T-cell (primary cell): ENCODE measurements at regions not wholly inside any gene's neighbourhood (a gene's known extent, or its start where the extent isn't known, plus 50 kb on each side); places are given as distances from the start of the nearest gene placed in this dataset.

Experiments used
- ATAC-seq, 4 experiments: fragments of 200-7000 bp in 3 of 4; fragments of 150-1000 bp in 1 of 4; cut with Tn5 transposase; replicated peaks in 1 of 4; 1 replicate in 3 of 4; 2 replicates in 1 of 4; pipeline ENCODE4 v1.10.0; 2021; ENCODE audit warnings: moderate library complexity in 3 of 4, mild to moderate bottlenecking in 2 of 4, moderate number of reproducible peaks in 1 of 4
- CTCF ChIA-PET, 2 donors: fragments of 300-600 bp; sonication (Branson Sonifier 250); formaldehyde crosslinking; loops; one replicate each; lab custom pipeline; 2022; ENCODE audit warnings: antibody characterized with exemption in 2 of 2; lab: Charles Lee
- POLR2A ChIA-PET, 2 donors: fragments of 300-600 bp; sonication (Branson Sonifier 250); formaldehyde crosslinking; loops; one replicate each; lab custom pipeline; 2022; ENCODE audit warnings: antibody characterized with exemption in 2 of 2; lab: Charles Lee
- DNase-seq, 35 experiments: peaks; one replicate each; pipeline versions ENCODE4 v3.0.0 to v3.0.0-alpha.2; 2013 to 2023
- H3K27ac ChIP-seq: one replicate; pipeline ENCODE4 v1.5.1; 2013; ENCODE audit warnings: low read length
- H3K27me3 ChIP-seq, 2 experiments: replicated peaks in 1 of 2; 1 replicate in 1 of 2; 2 replicates in 1 of 2; pipeline versions ENCODE4 v1.6.1 to v1.7.0; 2013; ENCODE audit warnings: low read length in 1 of 2, mixed read lengths in 1 of 2; ENCODE audit not compliant: control insufficient read depth in 2 of 2, insufficient read depth in 2 of 2; ENCODE audit errors: extremely low read depth in 1 of 2
- H3K36me3 ChIP-seq, 2 donors: 1 replicate in 1 of 2; 2 replicates in 1 of 2; pipeline versions ENCODE4 v1.6.1 to v1.7.0; 2013; ENCODE audit warnings: low read length in 1 of 2; ENCODE audit not compliant: control insufficient read depth in 2 of 2, insufficient read depth in 1 of 2; ENCODE audit errors: extremely low read depth in 1 of 2
- H3K4me1 ChIP-seq, 2 experiments: 1 replicate in 1 of 2; 2 replicates in 1 of 2; pipeline versions ENCODE4 v1.6.1 to v1.7.0; 2013; ENCODE audit warnings: low read length in 2 of 2, mixed read lengths in 1 of 2; ENCODE audit not compliant: insufficient read depth in 2 of 2, control insufficient read depth in 1 of 2; ENCODE audit errors: extremely low read depth in 1 of 2
- H3K4me3 ChIP-seq, 2 donors: 1 replicate in 1 of 2; 2 replicates in 1 of 2; pipeline versions ENCODE4 v1.5.1 to v1.7.0; 2013; ENCODE audit warnings: mild to moderate bottlenecking in 2 of 2, low read length in 1 of 2, moderate library complexity in 1 of 2; ENCODE audit not compliant: control insufficient read depth in 1 of 2; ENCODE audit errors: extremely low read depth in 1 of 2
- H3K9me3 ChIP-seq: 2 replicates; pipeline ENCODE4 v1.7.0; 2013
- H3K27ac Mint-ChIP-seq, 2 donors: one replicate each; pipeline ENCODE4 v1.8.0; 2020 to 2021; ENCODE audit warnings: mild to moderate bottlenecking in 2 of 2, mixed read lengths in 2 of 2
- H3K27me3 Mint-ChIP-seq, 2 donors: one replicate each; pipeline ENCODE4 v1.8.0; 2021 to 2022; ENCODE audit warnings: mixed read lengths in 2 of 2
- H3K36me3 Mint-ChIP-seq: one replicate; pipeline ENCODE4 v1.8.0; 2021; ENCODE audit warnings: mixed read lengths
- H3K4me1 Mint-ChIP-seq, 3 donors: one replicate each; pipeline ENCODE4 v1.8.0; 2020 to 2022; ENCODE audit warnings: mixed read lengths in 3 of 3, mild to moderate bottlenecking in 1 of 3
- H3K4me3 Mint-ChIP-seq, 3 donors: one replicate each; pipeline ENCODE4 v1.8.0; 2020 to 2022; ENCODE audit warnings: mild to moderate bottlenecking in 3 of 3, mixed read lengths in 3 of 3, moderate library complexity in 3 of 3
- H3K9me3 Mint-ChIP-seq, 3 donors: one replicate each; pipeline ENCODE4 v1.8.0; 2020 to 2022; ENCODE audit warnings: mixed read lengths in 3 of 3
- WGBS: methylation state at CpG from one replicate; pipeline ENCODE4 v1.1.5; 2013; ENCODE audit warnings: missing lambda C conversion rate; ENCODE audit not compliant: insufficient coverage; 5-methylcytosine and 5-hydroxymethylcytosine counted together

DNA sequence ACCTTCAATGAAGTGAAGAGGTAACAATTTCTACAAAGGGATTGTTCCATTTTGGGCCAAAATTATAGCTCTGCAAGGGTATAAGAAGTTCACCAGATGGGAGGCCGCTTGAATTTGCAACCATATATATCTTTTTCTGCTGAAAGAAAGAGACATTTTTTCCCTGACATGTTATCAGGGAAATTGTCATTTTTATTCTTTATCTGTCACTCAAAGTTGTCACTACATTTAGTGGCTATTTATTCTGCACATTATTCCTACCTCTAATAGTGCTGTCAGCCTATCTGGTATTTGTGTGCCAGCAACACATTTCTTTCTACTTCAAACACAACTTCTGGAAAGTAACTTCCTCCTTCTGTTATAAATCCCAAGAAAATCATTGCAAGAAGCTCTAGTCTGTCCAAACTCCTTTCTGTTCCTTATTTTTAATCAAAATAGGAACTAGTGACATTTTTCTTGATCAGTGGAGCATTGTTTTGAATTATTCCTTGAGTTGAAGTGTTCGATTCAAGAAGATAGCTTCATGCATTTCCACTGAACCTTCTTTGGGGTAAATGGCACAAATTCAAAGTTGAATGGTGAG lies 137.9 kb upstream of the ATP2B1 start:
- ChIA-PET CTCF (no interaction called here), POLR2A (interaction anchor here (0.7 kb wide), 3 partner anchors 9 to 92 kb away, joined by 3 to 4 read pairs (median 4); no protein-coding TSS in a partner anchor)
- ATAC-seq (no peak), DNase-seq (no peak)
- Mint-ChIP-seq H3K4me1 (no peaks in the 10 kb centered on the region), H3K4me3 (no peak overlapping the region), H3K27ac (no peak overlapping the region), H3K36me3 (no peaks in the 10 kb centered on the region), H3K9me3 (no peaks in the 10 kb centered on the region), H3K27me3 (no peaks in the 10 kb centered on the region)
- H3K9me3 ChIP-seq, result no peaks in the 10 kb centered on the region
- no peak overlapping the region for H3K27ac ChIP-seq
- H3K4me3 ChIP-seq, result no peak overlapping the region
- no peaks in the 10 kb centered on the region for H3K36me3 ChIP-seq
- no CpG with 5 or more reads among the region's 2 CpGs for WGBS
- no peaks in the 10 kb centered on the region for H3K27me3 ChIP-seq
- H3K4me1 ChIP-seq, result no peaks in the 10 kb centered on the region

GRCh38 chr12:89845767-89846166 lies 137.1 kb upstream of the ATP2B1 start:
- H3K36me3 Mint-ChIP-seq, result no peaks in the 10 kb centered on the region
- ATAC-seq (no peak), DNase-seq (no peak)
- no peak overlapping the region for H3K27ac Mint-ChIP-seq
- H3K4me1 ChIP-seq, result no peaks in the 10 kb centered on the region
- ChIA-PET POLR2A (no interaction called here), CTCF (no interaction called here)
- H3K9me3 Mint-ChIP-seq, result no peaks in the 10 kb centered on the region
- no CpG with 5 or more reads among the region's 1 CpG for WGBS
- no peaks in the 10 kb centered on the region for H3K27me3 Mint-ChIP-seq
- no peak overlapping the region for H3K4me3 ChIP-seq
- no peak overlapping the region for H3K4me3 Mint-ChIP-seq
- no peaks in the 10 kb centered on the region for H3K4me1 Mint-ChIP-seq
- H3K36me3 ChIP-seq, result no peaks in the 10 kb centered on the region
- H3K9me3 ChIP-seq, result no peaks in the 10 kb centered on the region
- H3K27ac ChIP-seq, result no peak overlapping the region
- H3K27me3 ChIP-seq, result no peaks in the 10 kb centered on the region

DNA sequence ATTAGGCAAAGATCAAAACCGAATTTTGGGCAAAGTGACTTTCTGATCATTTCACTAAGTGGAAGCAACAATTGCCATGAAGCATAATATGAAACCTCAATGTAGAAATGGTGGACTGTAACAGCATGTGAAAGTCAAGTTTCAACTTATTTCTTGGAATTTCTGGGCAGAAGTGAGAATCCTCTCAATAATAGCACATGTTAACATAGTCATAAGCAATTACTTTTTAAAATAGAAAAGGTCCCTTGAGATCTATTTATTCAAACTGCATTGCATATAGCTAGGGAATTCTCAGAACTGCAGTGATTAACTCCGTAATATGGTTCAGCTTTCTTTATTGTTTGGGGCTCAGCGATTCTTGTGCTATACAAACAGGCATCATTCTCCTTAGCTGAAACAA lies 136.7 kb upstream of the ATP2B1 start:
- Mint-ChIP-seq H3K27me3 (no peaks in the 10 kb centered on the region), H3K4me1 (no peaks in the 10 kb centered on the region), H3K4me3 (no peak overlapping the region), H3K27ac (no peak overlapping the region), H3K9me3 (no peaks in the 10 kb centered on the region), H3K36me3 (no peaks in the 10 kb centered on the region)
- Histone ChIP-seq H3K36me3 (no peaks in the 10 kb centered on the region), H3K4me3 (no peak overlapping the region), H3K4me1 (no peaks in the 10 kb centered on the region), H3K27ac (no peak overlapping the region), H3K9me3 (no peaks in the 10 kb centered on the region), H3K27me3 (no peaks in the 10 kb centered on the region)
- DNase-seq (no peak), ATAC-seq (no peak)
- CTCF ChIA-PET, result no interaction called here
- POLR2A ChIA-PET, result no interaction called here
- 100% methylated on average over 1 of the region's 3 CpGs for whole genome bisulfite sequencing

- Mint-ChIP-seq H3K9me3 (no peaks in the 10 kb centered on the region), H3K27ac (no peak overlapping the region), H3K4me1 (peaks cover 0 to 2% (median 1%) of the 10 kb centered on the region in 3 donors), H3K36me3 (no peaks in the 10 kb centered on the region), H3K4me3 (no peak overlapping the region), H3K27me3 (no peaks in the 10 kb centered on the region)
- ChIA-PET POLR2A (no interaction called here), CTCF (no interaction called here)
- Histone ChIP-seq H3K4me3 (no peak overlapping the region), H3K27ac (no peak overlapping the region), H3K36me3 (no peaks in the 10 kb centered on the region), H3K9me3 (no peaks in the 10 kb centered on the region), H3K27me3 (no peaks in the 10 kb centered on the region), H3K4me1 (no peaks in the 10 kb centered on the region)
- no peak for ATAC-seq
- DNase-seq, result no peak
- WGBS, result no CpG with 5 or more reads among the region's 1 CpG
These were observed 135.9 kb upstream of the ATP2B1 start for GRCh38 chr12:89844539-89844938.

DNA sequence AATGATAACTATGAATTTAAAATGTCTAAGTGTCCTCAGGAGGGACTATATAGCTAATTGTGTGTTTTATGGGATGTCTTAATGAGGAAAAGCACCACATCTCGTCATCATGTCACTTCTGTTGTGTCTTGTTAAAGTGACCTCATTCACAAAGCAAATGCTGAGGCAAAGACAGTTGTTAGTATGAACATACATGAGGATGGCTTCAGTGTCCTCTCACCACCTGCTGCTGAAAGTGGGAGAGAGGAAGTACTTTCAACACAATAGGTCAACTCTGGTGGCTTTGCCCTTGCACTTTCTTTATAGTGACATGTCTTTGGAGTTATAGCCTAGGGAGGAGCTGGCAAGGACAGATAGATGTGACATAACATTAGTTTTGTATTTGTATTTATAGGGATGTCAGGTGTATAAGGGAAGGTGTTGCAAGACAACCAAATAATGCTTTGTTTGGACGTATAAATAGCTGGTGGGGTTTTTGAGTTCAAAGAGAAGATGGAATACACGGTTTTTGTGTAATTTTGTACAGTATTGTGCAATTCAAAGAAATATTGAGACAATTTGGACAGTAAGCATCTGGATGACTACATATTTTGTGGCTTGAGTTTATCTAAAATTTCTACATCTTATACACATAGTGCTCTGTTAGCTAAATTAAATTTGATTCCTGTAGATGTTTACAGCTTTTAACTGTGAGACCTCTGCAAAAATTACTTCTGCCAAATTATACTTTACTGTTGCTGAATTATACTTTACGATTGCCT lies 131.7 kb upstream of the ATP2B1 start:
- Histone ChIP-seq H3K36me3 (no peaks in the 10 kb centered on the region), H3K9me3 (no peaks in the 10 kb centered on the region), H3K4me1 (peaks cover 0 to 8% of the 10 kb centered on the region in 2 experiments), H3K4me3 (no peak overlapping the region), H3K27me3 (no peaks in the 10 kb centered on the region), H3K27ac (no peak overlapping the region)
- ATAC-seq (no peak), DNase-seq (no peak)
- WGBS, result 90% methylated on average over 2 of the region's 4 CpGs
- ChIA-PET POLR2A (no interaction called here), CTCF (interaction anchor here (0.6 to 1.0 kb wide), 3 partner anchors 132 to 266 kb away, joined by 3 read pairs; no protein-coding TSS in a partner anchor)
- H3K27ac Mint-ChIP-seq, result no peak overlapping the region
- no peaks in the 10 kb centered on the region for H3K27me3 Mint-ChIP-seq
- H3K9me3 Mint-ChIP-seq, result no peaks in the 10 kb centered on the region
- H3K4me3 Mint-ChIP-seq, result no peak overlapping the region
- H3K36me3 Mint-ChIP-seq, result no peaks in the 10 kb centered on the region
- H3K4me1 Mint-ChIP-seq, result peaks cover 0 to 10% (median 8%) of the 10 kb centered on the region in 3 donors

- Histone ChIP-seq H3K4me1 (peaks cover 0 to 8% of the 10 kb centered on the region in 2 experiments), H3K9me3 (no peaks in the 10 kb centered on the region), H3K36me3 (no peaks in the 10 kb centered on the region), H3K27ac (no peak overlapping the region), H3K4me3 (no peak overlapping the region), H3K27me3 (no peaks in the 10 kb centered on the region)
- peak in 1 of 4 experiments; percentile 53 for ATAC-seq
- Mint-ChIP-seq H3K9me3 (no peaks in the 10 kb centered on the region), H3K27me3 (no peaks in the 10 kb centered on the region), H3K4me3 (no peak overlapping the region), H3K27ac (no peak overlapping the region), H3K36me3 (no peaks in the 10 kb centered on the region), H3K4me1 (peaks cover 0 to 10% (median 8%) of the 10 kb centered on the region in 3 donors)
- no peak for DNase-seq
- ChIA-PET POLR2A (interaction anchor here in 1 of 2 donors (0.7 to 1.5 kb wide), 2 partner anchors 24 to 1801 kb away, joined by 3 to 4 read pairs; no protein-coding TSS in a partner anchor), CTCF (interaction anchor here in 1 of 2 donors (1.0 kb wide), 1 partner anchor 264 kb away, joined by 3 read pairs; no protein-coding TSS in a partner anchor)
- no CpG with 5 or more reads among the region's 2 CpGs for WGBS
These were observed 130.8 kb upstream of the ATP2B1 start for GRCh38 chr12:89839444-89839843.
